C1 segment of cervical spinal cord (tissue), 14 donors: ENCODE measurements at regions not wholly inside any gene's neighbourhood (a gene's known extent, or its start where the extent isn't known, plus 50 kb on each side); places are given as distances from the start of the nearest gene placed in this dataset.

ENCODE experiments used
- DNase-seq, 14 donors: peaks; one replicate each; lab custom pipeline; 2025; lab: John Stamatoyannopoulos, UW

DNA sequence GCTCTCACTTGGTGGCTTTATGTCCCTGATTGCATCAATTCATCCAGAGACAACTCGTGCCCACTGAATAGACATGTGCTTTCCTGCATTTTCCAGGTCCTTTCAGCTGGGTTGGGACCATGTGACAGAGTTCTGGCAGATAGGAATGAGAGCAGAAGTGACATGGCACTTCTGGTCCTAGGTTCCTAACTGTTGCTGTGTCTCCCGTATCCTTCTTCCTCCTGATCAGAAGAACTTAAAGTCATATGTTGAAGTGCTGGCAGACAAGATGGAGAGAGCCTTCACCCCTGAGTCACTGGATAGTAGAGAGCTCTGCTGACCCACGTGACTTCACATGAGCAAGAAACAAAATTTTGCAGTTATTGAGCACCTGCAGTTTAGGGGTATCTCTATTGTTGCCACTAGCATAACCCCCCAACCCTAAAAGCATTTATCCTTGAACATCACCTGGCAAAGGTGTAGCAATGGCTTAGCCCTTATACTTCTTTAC, 80.0 kb downstream of the NREP start:
- DNase-seq, result no peak

DNA sequence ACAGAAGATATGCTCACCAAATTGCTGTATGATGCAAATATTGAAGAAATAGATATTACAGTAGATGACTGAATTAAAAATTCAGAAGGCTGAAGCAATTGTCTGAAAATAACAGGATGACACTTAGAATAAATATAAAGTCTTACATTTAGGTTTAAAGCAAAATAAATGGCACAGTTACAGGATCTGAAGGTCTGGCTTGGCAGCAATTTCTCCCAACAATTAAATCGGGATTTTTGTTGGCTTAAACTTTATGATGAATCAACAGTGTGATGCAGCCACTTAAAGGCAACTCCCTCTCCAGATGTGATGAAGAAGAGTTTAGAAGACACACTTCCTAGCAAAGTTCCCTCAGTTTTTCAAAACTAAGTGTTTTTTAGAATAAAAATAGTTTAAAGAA, 80.5 kb downstream of the NREP start:
- DNase-seq, result no peak

GRCh38 chr5:111675201-111675934, 81.6 kb downstream of the NREP start:
- no peak for DNase-seq

DNA sequence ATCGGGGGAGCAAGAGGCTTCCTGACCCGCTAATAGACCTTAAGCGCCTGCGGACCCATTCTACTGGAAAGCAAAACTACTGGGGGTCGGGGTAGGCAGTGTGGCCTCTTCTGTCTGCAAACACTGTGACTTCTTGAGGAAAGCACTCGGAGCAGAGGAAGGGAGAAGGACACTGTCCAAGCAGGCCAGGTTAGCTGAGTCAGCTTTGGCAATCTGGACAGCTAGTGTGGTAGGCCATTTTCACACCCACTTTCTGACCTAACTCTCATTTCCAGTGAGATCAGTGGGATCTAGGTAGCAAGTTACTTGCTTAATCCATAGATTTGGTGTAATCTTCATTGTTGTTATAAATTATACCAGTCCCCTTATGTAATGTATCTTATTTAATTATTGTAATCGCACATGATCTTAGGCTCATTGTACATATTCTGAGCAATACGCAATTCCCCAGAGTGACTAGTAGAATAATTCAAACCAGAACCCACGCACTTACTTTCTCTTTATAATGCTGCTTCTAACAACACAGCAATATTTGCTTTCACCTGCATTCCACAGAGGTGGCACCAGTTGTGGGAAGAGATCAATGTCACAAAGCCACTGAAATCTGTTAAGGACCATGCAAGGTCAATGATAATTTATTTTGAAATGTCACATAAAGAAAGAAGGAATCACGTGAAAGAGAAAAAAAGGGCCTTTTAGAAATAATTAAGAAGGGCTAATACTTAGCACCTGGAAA, 82.9 kb downstream of the NREP start:
- DNase-seq, result no peak

DNA sequence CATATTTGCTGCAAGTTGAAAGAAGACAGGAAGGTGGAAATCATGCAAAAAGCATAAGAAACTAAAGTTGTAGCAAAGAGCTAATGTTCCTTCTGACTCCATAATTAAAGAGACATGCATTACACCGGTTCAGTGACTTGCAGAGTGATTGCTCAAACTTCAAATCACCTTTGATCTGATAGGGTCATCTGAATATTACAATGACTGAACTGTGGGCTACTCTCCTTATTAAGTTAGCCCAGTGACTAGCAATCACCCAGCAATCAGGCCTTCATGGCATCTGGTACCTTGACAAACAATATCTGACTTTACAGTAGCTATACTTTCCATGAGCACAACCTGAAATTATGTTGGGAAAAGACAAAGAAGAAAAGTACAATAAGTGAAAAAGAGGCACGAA, 84.9 kb downstream of the NREP start:
- no peak for DNase-seq

- no peak for DNase-seq
These were observed 86.0 kb downstream of the NREP start for GRCh38 chr5:111670826-111671492.

- DNase-seq, result no peak
These were observed 88.2 kb downstream of the NREP start for GRCh38 chr5:111668477-111669414.

- no peak for DNase-seq
These were observed 89.8 kb downstream of the NREP start for GRCh38 chr5:111667128-111667736.

- DNase-seq, result no peak
These were observed 100.4 kb downstream of the NREP start for GRCh38 chr5:111656580-111656979.

DNA sequence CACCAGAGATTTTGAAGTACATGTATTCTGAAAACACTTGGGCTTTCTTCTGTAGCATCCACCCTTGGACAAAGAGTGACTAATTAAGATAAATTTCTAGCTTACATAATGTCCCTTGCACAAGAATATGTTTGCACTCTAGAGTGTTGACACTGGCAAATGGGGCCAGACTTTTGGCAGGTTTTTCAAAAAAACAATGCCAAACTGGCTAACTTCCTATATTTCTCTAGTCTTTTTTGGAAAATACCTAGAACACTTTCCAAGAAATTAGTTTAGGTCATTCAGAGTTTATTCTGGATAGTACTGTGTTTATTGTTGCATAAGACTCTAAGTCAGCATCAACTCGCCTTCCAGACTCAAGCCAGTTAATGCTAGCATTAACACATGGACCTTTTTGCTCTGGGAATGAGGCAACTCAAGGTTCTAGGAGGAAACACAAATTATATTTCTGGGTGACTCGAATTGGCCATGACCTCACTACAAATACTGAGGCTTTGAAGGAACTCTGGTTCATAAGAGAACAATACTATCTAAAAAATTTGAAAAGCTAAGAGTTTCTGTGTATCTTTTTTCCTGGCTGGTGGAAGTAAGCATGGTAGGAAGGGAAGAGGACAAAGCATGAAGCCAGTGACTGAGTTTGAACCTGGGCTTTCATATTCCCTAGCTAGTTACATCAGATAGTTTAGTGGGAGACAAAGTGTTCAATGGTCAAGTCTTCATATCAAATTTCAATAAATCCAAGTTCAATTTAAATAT, 101.6 kb downstream of the NREP start:
- peak in 1 of 14 donors; percentile 1 for DNase-seq

GRCh38 chr5:111653408-111653807, 103.6 kb downstream of the NREP start:
- DNase-seq, result no peak

GRCh38 chr5:111649516-111649915, 107.5 kb downstream of the NREP start:
- DNase-seq, result no peak

- no peak for DNase-seq
These were observed 111.6 kb downstream of the NREP start for GRCh38 chr5:111645303-111645838.

GRCh38 chr5:111643499-111643898, 113.5 kb downstream of the NREP start:
- DNase-seq, result no peak

GRCh38 chr5:111641533-111642233, 115.3 kb downstream of the NREP start:
- DNase-seq, result no peak

DNA sequence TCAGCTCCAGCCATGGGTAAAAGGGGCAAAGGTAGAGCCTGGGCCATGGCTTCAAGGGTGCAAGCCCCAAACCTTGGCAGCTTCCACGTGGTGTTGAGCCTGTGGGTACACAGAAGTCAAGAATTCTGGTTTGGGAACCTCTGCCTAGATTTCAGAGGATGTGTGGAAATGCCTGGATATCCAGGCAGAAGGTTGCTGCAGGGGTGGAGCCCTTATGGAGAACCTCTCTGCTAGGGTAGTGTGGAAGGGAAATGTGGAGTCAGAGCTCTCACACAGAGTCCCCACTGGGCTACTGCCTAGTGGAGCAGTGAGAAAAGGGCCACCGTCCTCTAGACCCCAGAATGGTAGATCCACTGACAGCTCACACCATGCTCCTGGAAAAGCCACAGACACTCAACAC, 117.1 kb downstream of the NREP start:
- DNase-seq, result no peak

GRCh38 chr5:111636736-111637135, 120.3 kb downstream of the NREP start:
- no peak for DNase-seq

DNA sequence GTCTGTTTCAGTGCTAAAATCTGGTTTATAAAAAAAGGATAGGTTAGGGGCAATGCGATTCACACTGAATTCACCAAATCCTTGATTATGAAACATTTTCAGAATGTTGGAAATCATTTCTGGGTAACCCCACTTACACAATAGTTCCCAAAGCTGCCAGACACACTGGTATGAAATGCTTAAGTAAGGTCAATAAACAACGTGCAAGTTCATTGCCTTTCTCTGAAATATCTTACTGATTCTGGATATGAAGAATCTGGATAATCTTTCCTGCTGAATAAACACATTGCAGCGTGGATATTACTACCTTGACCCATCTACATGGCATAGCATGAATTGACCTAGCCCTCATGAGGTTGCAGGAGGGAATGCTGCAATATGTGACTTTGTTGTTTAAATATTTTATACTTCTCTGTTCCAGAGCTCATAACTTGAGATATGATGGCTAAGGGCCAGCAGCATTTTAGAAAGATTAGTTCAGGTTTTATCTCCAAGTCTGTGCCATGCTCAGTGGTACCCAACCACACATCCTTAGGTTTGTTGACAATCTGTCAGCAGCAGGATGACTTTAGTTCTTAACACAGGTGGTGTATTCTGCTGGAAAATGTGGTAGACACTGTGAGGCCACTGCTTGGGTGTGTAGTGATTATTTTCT, 121.0 kb downstream of the NREP start:
- DNase-seq, result peak in 1 of 14 donors; percentile 8
